ENCODE measurements at regions not wholly inside any gene's neighbourhood (a gene's known extent, or its start where the extent isn't known, plus 50 kb on each side); places are given as distances from the start of the nearest gene placed in this dataset.

DNA sequence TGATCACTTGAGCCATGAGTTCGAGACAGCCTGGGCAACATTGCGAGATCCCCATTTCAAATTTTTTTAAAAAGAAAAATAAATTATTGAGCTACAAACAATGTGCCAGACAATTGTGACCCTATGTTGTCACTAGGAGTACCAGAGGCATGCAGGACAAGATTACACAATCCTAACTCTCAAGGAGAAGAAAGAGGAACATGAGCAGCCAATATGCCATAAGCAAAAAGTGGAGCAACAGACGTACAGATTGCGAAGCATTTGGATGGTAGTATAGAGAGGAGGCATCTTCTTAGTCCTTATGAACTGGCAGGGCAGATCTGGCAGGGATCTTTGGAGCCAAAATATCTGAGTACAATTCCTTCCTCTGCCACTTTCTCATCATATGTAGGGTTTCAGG lies 156.4 kb downstream of the OR2B2 start:
- no peak for DNase-seq (ENCODE audit: insufficient read length, low spot score, missing footprints)
- no peak overlapping the region for H3K4me2 ChIP-seq (ENCODE audit: insufficient read depth, low read length)
- H3K4me3 ChIP-seq (ENCODE audit: insufficient read depth, low read length), result no peak overlapping the region
- H3K27me3 ChIP-seq (ENCODE audit: insufficient read depth, low read length), result no peaks in the 10 kb centered on the region
- TF ChIP-seq, protein P1, sequence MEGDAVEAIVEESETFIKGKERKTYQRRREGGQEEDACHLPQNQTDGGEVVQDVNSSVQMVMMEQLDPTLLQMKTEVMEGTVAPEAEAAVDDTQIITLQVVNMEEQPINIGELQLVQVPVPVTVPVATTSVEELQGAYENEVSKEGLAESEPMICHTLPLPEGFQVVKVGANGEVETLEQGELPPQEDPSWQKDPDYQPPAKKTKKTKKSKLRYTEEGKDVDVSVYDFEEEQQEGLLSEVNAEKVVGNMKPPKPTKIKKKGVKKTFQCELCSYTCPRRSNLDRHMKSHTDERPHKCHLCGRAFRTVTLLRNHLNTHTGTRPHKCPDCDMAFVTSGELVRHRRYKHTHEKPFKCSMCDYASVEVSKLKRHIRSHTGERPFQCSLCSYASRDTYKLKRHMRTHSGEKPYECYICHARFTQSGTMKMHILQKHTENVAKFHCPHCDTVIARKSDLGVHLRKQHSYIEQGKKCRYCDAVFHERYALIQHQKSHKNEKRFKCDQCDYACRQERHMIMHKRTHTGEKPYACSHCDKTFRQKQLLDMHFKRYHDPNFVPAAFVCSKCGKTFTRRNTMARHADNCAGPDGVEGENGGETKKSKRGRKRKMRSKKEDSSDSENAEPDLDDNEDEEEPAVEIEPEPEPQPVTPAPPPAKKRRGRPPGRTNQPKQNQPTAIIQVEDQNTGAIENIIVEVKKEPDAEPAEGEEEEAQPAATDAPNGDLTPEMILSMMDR (IDR thresholded peaks at IDR 0.05; ENCODE audit: extremely low read depth, low read depth, low read length), result no peak
- no peak overlapping the region for H3K27ac ChIP-seq (ENCODE audit: low read depth, low read length)
- peaks cover 9% of the 10 kb centered on the region for H3K4me1 ChIP-seq (ENCODE audit: insufficient read depth, low read length)
- H2AFZ ChIP-seq (ENCODE audit: low read length), result no peak overlapping the region
- no peaks in the 10 kb centered on the region for H3K79me2 ChIP-seq (ENCODE audit: insufficient read depth, low read length)
- H4K20me1 ChIP-seq (ENCODE audit: insufficient read depth, low read length), result no peaks in the 10 kb centered on the region
- H3K9me3 ChIP-seq (ENCODE audit: low read depth, low read length), result no peaks in the 10 kb centered on the region
- H3K36me3 ChIP-seq (ENCODE audit: insufficient read depth, low read length), result no peaks in the 10 kb centered on the region

DNA sequence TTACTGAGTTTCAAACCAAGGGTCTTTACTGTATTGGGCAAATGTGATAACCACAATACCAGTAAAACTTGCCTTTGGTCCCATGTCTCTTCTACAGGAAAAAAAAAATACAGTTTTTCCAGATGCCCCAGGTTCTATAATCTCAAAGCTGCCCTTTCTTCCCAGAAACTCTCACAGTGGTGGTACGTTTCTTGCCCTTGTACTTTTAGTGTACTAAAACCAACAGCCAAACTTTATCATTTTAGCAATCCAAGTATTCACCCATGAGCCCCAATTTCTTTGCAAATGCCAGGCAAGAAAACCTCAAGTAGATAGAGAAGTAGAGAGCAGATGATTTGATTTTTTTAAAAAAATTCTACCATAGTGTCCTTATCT lies 157.8 kb downstream of the OR2B2 start:
- TF ChIP-seq, protein P1 (IDR thresholded peaks at IDR 0.05; ENCODE audit: extremely low read depth, low read depth, low read length), result no peak
- DNase-seq (ENCODE audit: insufficient read length, low spot score, missing footprints), result peak; percentile 56
- Histone ChIP-seq H3K9me3 (ENCODE audit: low read depth, low read length) (no peaks in the 10 kb centered on the region), H3K4me1 (ENCODE audit: insufficient read depth, low read length) (peaks cover 6% of the 10 kb centered on the region), H2AFZ (ENCODE audit: low read length) (peak overlapping the region; percentile 78), H3K4me3 (ENCODE audit: insufficient read depth, low read length) (peak overlapping the region; percentile 69), H3K27ac (ENCODE audit: low read depth, low read length) (no peak overlapping the region), H3K36me3 (ENCODE audit: insufficient read depth, low read length) (no peaks in the 10 kb centered on the region), H3K79me2 (ENCODE audit: insufficient read depth, low read length) (no peaks in the 10 kb centered on the region), H3K27me3 (ENCODE audit: insufficient read depth, low read length) (no peaks in the 10 kb centered on the region), H4K20me1 (ENCODE audit: insufficient read depth, low read length) (no peaks in the 10 kb centered on the region), H3K4me2 (ENCODE audit: insufficient read depth, low read length) (peak overlapping the region; percentile 84)

DNA sequence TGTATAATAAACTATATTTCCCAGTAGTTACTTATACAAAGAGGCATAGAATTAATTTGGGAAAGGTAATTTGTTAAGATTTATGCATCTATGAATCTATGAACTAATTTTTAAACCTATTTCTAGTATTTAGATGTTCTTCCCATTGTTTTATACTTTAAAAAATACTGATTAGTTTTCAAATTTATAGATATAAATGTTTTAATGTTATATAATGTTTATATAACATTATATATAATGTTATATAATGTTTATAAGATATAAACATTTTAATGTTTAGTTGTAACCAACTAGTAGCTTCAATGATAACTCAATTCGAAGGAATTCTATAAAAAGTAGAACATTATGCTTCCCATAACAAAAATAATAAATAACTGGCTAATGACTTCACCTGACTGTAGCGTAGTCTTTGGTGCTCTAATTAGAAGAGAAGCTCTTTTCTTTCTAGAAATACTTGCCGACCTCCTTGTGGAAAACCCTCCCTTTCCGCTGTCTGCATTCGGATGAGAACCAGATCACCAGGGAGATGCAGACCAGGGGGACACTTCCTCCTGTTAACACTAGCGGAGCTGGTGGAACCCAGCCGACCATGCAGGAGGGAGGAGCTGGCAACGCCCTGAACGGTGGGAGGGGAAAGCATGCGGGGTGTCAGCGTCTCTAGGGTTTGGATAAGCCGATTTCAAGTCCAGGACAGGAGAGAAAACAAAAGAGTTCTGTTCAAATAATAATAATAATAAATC lies 158.4 kb downstream of the OR2B2 start:
- TF ChIP-seq, protein P1 (IDR thresholded peaks at IDR 0.05; ENCODE audit: extremely low read depth, low read depth, low read length), result peak; percentile 5
- Histone ChIP-seq H4K20me1 (ENCODE audit: insufficient read depth, low read length) (no peaks in the 10 kb centered on the region), H3K79me2 (ENCODE audit: insufficient read depth, low read length) (no peaks in the 10 kb centered on the region), H2AFZ (ENCODE audit: low read length) (peak overlapping the region; percentile 78), H3K36me3 (ENCODE audit: insufficient read depth, low read length) (no peaks in the 10 kb centered on the region), H3K4me2 (ENCODE audit: insufficient read depth, low read length) (peak overlapping the region; percentile 84), H3K4me3 (ENCODE audit: insufficient read depth, low read length) (peak overlapping the region; percentile 69), H3K27me3 (ENCODE audit: insufficient read depth, low read length) (no peaks in the 10 kb centered on the region), H3K4me1 (ENCODE audit: insufficient read depth, low read length) (peaks cover 6% of the 10 kb centered on the region), H3K27ac (ENCODE audit: low read depth, low read length) (no peak overlapping the region), H3K9me3 (ENCODE audit: low read depth, low read length) (no peaks in the 10 kb centered on the region)
- peak; percentile 80 for DNase-seq (ENCODE audit: insufficient read length, low spot score, missing footprints)

DNA sequence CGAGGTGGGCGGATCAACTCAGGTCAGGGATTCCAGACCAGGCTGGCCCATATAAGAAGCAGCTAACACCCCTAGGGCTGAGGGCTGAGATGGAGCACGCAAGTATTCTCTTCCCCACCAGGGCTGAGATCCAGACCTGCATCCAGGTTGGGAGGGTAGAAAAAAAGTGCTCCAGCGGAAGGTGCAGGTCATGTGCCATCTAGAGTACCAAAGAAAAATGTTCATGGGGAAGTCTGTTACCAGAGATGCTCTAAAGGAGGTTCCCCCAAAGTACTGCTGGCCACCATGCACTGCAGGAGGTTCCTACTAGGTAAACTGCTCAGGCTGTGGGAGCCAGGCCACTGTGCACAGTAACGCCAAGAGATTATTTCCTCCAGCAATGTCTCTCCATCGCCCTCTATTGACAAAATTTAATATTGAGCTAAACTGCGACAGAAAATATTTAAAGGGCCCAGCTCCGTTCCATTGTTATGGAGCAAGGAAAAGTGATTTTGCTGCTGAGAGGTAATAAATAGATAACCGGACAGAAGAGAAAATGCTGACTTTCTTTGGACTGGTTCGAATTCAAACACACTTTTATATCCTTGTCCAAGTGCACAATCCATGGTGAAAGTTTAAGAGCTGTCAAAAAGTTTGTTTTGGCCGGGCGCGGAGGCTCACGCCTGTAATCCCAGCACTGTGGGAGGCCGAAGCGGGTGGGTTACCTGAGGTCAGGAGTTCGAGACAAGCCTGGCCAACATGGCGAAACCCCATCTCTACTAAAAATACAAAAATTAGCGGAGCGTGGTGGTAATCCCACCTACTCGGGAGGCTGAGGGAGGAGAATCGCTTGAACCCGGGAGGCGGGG lies 159.9 kb downstream of the OR2B2 start:
- DNase-seq (ENCODE audit: insufficient read length, low spot score, missing footprints), result peak; percentile 62
- H3K27ac ChIP-seq (ENCODE audit: low read depth, low read length), result peak overlapping the region; percentile 98
- H3K27me3 ChIP-seq (ENCODE audit: insufficient read depth, low read length), result no peaks in the 10 kb centered on the region
- peak overlapping the region; percentile 84 for H3K4me2 ChIP-seq (ENCODE audit: insufficient read depth, low read length)
- peaks cover 6% of the 10 kb centered on the region for H3K4me1 ChIP-seq (ENCODE audit: insufficient read depth, low read length)
- H3K4me3 ChIP-seq (ENCODE audit: insufficient read depth, low read length), result peak overlapping the region; percentile 99
- H3K9me3 ChIP-seq (ENCODE audit: low read depth, low read length), result no peaks in the 10 kb centered on the region
- H3K36me3 ChIP-seq (ENCODE audit: insufficient read depth, low read length), result no peaks in the 10 kb centered on the region
- H3K79me2 ChIP-seq (ENCODE audit: insufficient read depth, low read length), result no peaks in the 10 kb centered on the region
- peak overlapping the region; percentile 98 for H2AFZ ChIP-seq (ENCODE audit: low read length)
- TF ChIP-seq, protein P1 (IDR thresholded peaks at IDR 0.05; ENCODE audit: extremely low read depth, low read depth, low read length), result peak; percentile 78
- H4K20me1 ChIP-seq (ENCODE audit: insufficient read depth, low read length), result no peaks in the 10 kb centered on the region

Measured in osteoblast (primary cell).